ENCODE measurements at regions not wholly inside any gene's neighbourhood (a gene's known extent, or its start where the extent isn't known, plus 50 kb on each side); places are given as distances from the start of the nearest gene placed in this dataset.

- Histone ChIP-seq H4K20me1 (ENCODE audit: low read depth) (no peaks in the 10 kb centered on the region), H3K9me3 (ENCODE audit: low read depth) (no peaks in the 10 kb centered on the region), H3K36me3 (no peaks in the 10 kb centered on the region), H3K27ac (no peak overlapping the region), H3K9ac (no peak overlapping the region), H3K4me3 (no peak overlapping the region), H3K79me2 (ENCODE audit: low read depth) (no peaks in the 10 kb centered on the region), H2AFZ (replicated peaks) (no peak overlapping the region), H3K4me1 (no peaks in the 10 kb centered on the region), H3F3A (ENCODE audit: low read depth) (no peaks in the 10 kb centered on the region), H3K4me2 (no peak overlapping the region), H3K27me3 (no peaks in the 10 kb centered on the region)
- no peak for DNase-seq (ENCODE audit: low spot score)
- Mint-ChIP-seq H3K27ac (no peak overlapping the region), H3K27me3 (ENCODE audit: insufficient read depth, low read depth) (peaks cover 2% of the 10 kb centered on the region), H3K36me3 (no peaks in the 10 kb centered on the region), H3K4me1 (peaks cover 3% of the 10 kb centered on the region), H3K4me3 (no peak overlapping the region), H3K9me3 (no peaks in the 10 kb centered on the region)
- TF ChIP-seq EZH2 (IDR thresholded peaks at IDR 0.05) (no peak), EZH2phosphoT487 (IDR thresholded peaks at IDR 0.05) (no peak)
- TF ChIP-seq, protein P1, sequence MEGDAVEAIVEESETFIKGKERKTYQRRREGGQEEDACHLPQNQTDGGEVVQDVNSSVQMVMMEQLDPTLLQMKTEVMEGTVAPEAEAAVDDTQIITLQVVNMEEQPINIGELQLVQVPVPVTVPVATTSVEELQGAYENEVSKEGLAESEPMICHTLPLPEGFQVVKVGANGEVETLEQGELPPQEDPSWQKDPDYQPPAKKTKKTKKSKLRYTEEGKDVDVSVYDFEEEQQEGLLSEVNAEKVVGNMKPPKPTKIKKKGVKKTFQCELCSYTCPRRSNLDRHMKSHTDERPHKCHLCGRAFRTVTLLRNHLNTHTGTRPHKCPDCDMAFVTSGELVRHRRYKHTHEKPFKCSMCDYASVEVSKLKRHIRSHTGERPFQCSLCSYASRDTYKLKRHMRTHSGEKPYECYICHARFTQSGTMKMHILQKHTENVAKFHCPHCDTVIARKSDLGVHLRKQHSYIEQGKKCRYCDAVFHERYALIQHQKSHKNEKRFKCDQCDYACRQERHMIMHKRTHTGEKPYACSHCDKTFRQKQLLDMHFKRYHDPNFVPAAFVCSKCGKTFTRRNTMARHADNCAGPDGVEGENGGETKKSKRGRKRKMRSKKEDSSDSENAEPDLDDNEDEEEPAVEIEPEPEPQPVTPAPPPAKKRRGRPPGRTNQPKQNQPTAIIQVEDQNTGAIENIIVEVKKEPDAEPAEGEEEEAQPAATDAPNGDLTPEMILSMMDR (IDR thresholded peaks at IDR 0.05), result no peak
Observed at GRCh38 chr20:4076033-4076432, 60.7 kb upstream of the RNF24 start.

- Histone ChIP-seq H4K20me1 (ENCODE audit: low read depth) (no peaks in the 10 kb centered on the region), H3K9me3 (ENCODE audit: low read depth) (no peaks in the 10 kb centered on the region), H3K27me3 (no peaks in the 10 kb centered on the region), H3K36me3 (no peaks in the 10 kb centered on the region), H3K4me3 (no peak overlapping the region), H2AFZ (replicated peaks) (no peak overlapping the region), H3F3A (ENCODE audit: low read depth) (no peaks in the 10 kb centered on the region), H3K4me2 (no peak overlapping the region), H3K9ac (no peak overlapping the region), H3K4me1 (no peaks in the 10 kb centered on the region), H3K79me2 (ENCODE audit: low read depth) (no peaks in the 10 kb centered on the region), H3K27ac (no peak overlapping the region)
- Mint-ChIP-seq H3K4me1 (peaks cover 3% of the 10 kb centered on the region), H3K27me3 (ENCODE audit: insufficient read depth, low read depth) (peaks cover 2% of the 10 kb centered on the region), H3K9me3 (no peaks in the 10 kb centered on the region), H3K4me3 (no peak overlapping the region), H3K36me3 (no peaks in the 10 kb centered on the region), H3K27ac (no peak overlapping the region)
- TF ChIP-seq EZH2 (IDR thresholded peaks at IDR 0.05), result no peak
- TF ChIP-seq, protein P1 (IDR thresholded peaks at IDR 0.05), result no peak
- no peak for TF ChIP-seq EZH2phosphoT487 (IDR thresholded peaks at IDR 0.05)
- DNase-seq (ENCODE audit: low spot score), result no peak
Observed at GRCh38 chr20:4074877-4075455, 59.6 kb upstream of the RNF24 start.

DNA sequence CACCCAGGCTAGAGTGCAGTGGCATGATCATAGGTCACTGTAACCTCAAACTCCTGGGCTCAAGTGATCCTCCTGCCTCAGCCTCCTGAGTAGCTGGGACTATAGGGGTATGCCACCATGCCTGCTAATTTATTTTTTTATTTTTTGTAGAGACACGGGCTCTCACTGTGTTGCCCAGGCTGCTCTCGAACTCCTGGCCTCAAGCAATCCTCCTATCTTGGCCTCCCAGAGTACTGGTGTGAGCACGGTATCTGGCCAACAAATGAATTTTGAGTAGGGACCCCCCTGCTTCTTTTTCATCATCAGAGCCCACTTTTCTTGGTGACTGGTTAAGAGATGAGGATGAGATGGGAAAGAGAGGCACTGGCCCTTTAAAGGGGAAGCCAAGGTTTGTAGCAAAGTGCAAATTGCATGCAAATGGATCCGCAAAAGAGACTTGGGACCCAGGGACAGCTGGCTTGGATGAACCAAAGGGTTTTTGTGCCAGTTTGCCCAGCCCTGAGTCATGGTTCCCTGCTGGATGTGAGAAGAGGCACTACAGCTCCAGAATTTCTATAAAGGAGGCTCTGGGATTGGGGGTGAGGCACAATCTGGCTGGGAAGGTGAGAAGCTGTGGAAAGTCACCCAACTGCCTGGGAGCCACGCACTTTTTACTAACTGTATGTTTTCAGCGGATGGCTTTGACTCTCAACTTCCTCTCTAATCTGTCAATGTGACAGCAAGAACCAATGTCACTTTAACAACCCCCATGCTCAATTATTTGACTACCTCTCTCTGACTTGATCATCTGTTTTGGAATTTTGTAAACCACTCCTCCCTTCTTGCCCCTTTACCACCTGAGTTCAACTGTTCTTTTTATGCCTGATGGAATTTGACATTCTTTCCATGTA, 58.7 kb upstream of the RNF24 start:
- Histone ChIP-seq H3K36me3 (no peaks in the 10 kb centered on the region), H3K4me1 (no peaks in the 10 kb centered on the region), H2AFZ (replicated peaks) (no peak overlapping the region), H3K79me2 (ENCODE audit: low read depth) (no peaks in the 10 kb centered on the region), H3K9me3 (ENCODE audit: low read depth) (no peaks in the 10 kb centered on the region), H3K27ac (no peak overlapping the region), H3K4me3 (no peak overlapping the region), H3K27me3 (no peaks in the 10 kb centered on the region), H3K9ac (no peak overlapping the region), H4K20me1 (ENCODE audit: low read depth) (no peaks in the 10 kb centered on the region), H3F3A (ENCODE audit: low read depth) (no peaks in the 10 kb centered on the region), H3K4me2 (no peak overlapping the region)
- H3K9me3 Mint-ChIP-seq, result no peaks in the 10 kb centered on the region
- H3K27me3 Mint-ChIP-seq (ENCODE audit: insufficient read depth, low read depth), result peaks cover 2% of the 10 kb centered on the region
- H3K4me3 Mint-ChIP-seq, result no peak overlapping the region
- DNase-seq (ENCODE audit: low spot score), result no peak
- peaks cover 3% of the 10 kb centered on the region for H3K4me1 Mint-ChIP-seq
- no peaks in the 10 kb centered on the region for H3K36me3 Mint-ChIP-seq
- TF ChIP-seq EZH2 (IDR thresholded peaks at IDR 0.05) (no peak), EZH2phosphoT487 (IDR thresholded peaks at IDR 0.05) (no peak)
- TF ChIP-seq, protein P1 (IDR thresholded peaks at IDR 0.05), result no peak
- no peak overlapping the region for H3K27ac Mint-ChIP-seq

Measured in neural progenitor cell (in vitro differentiated cells).